Prostate gland (tissue), 2 donors: ENCODE measurements at regions not wholly inside any gene's neighbourhood (a gene's known extent, or its start where the extent isn't known, plus 50 kb on each side); places are given as distances from the start of the nearest gene placed in this dataset.

Experiments used
- CTCF ChIP-seq, 4 experiments: fragments of 200-600 bp in 2 of 4; fragments of 450-650 bp in 2 of 4; sonication (generic) in 2 of 4; IDR thresholded peaks; 1 replicate in 3 of 4; 2 replicates in 1 of 4; pipeline ENCODE4 v1.5.1; 2016 to 2019; ENCODE audit warnings: antibody characterized with exemption in 4 of 4, mild to moderate bottlenecking in 2 of 4, moderate library complexity in 2 of 4
- POLR2A ChIP-seq: fragments of 450-650 bp; IDR thresholded peaks from one replicate; pipeline ENCODE4 v1.6.1; 2016; ENCODE audit warnings: antibody characterized with exemption, mild to moderate bottlenecking

DNA sequence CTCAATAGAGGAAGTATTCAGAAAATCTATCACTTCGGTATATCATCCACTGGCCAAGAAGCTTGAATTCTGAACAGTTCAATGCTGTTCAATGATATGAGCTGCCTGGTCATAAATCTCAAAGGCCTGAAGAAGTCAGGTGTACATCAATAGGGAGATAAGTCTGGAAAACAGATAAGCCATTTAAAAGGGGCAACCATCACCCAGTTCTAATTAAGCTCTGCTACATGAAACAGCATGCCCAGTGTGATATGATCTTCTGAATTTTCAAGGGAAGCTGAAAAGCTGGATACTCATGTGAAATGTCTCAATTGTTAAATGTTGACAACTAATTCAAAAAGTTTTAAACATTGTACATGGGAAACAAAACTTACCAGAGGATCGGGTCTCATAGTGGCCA lies 2020.7 kb upstream of the WWC1 start:
- TF ChIP-seq CTCF (IDR thresholded peaks at IDR 0.05) (no peak), POLR2A (no peak)
